MG63 (cell line): ENCODE measurements at regions not wholly inside any gene's neighbourhood (a gene's known extent, or its start where the extent isn't known, plus 50 kb on each side); places are given as distances from the start of the nearest gene placed in this dataset.

ENCODE experiments used
- DNase-seq: peaks from one replicate; pipeline ENCODE4 v3.0.0-alpha.2; 2020
- H3K27me3 ChIP-seq: fragments of 250-450 bp; sonication (Bioruptor Pico); 2 replicates; pipeline ENCODE4 v1.5.1; 2020; ENCODE audit warnings: mild to moderate bottlenecking, moderate library complexity
- H3K36me3 ChIP-seq: fragments of 250-450 bp; sonication (Bioruptor Pico); 2 replicates; pipeline ENCODE4 v1.5.1; 2020; ENCODE audit warnings: mild to moderate bottlenecking, moderate library complexity
- H3K4me3 ChIP-seq: fragments of 250-450 bp; sonication (Bioruptor Pico); 2 replicates; pipeline ENCODE4 v1.5.1; 2020; ENCODE audit warnings: mild to moderate bottlenecking, moderate library complexity
- H3K9me3 ChIP-seq: fragments of 250-450 bp; sonication (Bioruptor Pico); 2 replicates; pipeline ENCODE4 v1.5.1; 2020; ENCODE audit warnings: mild to moderate bottlenecking, moderate library complexity

DNA sequence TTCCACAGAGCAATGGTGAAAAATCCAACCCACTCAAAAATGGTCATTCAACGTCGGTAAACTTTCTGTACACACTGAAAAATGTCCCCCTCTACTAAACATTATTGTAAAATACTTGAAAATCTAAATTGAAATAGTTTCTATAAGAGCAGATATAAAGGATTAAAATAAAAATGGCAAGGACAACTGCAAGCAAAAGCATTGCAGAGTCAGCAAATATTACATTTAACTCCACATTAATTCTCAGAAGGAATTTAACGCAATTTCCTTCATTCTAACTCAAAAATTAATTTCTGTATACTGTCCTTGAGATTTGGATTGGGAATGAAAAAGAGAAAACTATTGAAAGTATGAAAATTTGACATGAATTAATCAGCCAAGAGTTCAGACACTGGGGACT, 64.4 kb upstream of the SSBP2 start:
- Histone ChIP-seq H3K9me3 (no peaks in the 10 kb centered on the region), H3K27me3 (no peaks in the 10 kb centered on the region), H3K36me3 (no peaks in the 10 kb centered on the region), H3K4me3 (no peak overlapping the region)
- no peak for DNase-seq

DNA sequence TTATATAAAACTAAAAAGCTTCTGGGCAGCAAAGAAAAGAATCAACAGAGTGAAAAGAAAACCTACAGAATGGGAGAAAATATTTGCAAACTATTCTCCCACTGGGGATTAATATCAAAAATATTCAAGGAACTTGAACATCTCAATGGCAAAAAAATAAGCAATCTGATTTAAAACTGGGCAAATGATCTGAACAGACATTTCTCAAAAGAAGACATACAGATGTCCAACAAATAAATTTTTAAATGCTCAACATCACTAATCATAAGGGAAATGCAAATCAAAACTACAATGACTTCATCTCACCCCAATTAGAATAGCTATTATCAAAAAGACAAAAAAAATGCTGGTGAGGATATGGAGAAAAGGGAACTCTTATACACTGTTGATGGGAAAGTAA, 57.2 kb upstream of the SSBP2 start:
- DNase-seq = no peak
- Histone ChIP-seq H3K36me3 (no peaks in the 10 kb centered on the region), H3K27me3 (no peaks in the 10 kb centered on the region), H3K4me3 (no peak overlapping the region), H3K9me3 (peaks cover 17% of the 10 kb centered on the region)

DNA sequence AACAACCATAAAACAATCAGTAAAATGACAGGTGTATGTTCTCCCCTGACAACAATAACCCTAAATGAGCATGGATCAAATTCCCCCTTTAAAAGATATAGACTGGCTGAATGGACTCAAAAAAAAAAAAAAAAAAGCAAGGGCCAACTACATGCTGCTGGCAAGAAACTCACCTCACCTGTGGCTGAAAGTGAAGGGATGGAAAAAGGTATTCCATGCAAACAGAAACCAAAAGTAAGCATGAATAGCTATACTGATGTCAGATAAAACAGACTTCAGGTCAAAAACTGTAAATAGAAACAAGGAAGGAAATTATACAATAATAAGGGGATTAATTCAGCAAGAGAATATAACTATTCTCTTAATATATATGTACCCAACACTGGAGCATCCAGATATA, 54.2 kb upstream of the SSBP2 start:
- peaks cover 17% of the 10 kb centered on the region for H3K9me3 ChIP-seq

DNA sequence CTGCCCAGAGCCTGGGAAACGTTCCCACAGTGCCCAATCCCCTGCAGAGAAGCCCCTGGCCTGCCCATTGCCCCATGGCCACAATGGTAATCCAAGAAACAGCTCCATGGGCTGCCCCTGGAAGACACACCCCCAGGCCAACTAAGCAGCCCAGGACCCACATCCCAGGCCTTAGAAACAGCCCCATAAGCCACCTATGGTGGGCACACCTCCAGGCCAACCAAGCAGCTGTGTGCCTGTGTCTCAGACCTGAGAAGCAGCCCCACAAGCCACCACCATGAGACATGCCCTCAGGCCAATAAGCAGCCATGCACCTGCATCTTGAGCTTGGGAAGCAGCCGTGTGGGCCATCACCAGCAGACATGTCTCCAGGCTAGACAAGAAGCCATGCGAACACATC, 52.9 kb upstream of the SSBP2 start:
- no peak overlapping the region for H3K4me3 ChIP-seq
- no peaks in the 10 kb centered on the region for H3K27me3 ChIP-seq
- no peaks in the 10 kb centered on the region for H3K36me3 ChIP-seq
- H3K9me3 ChIP-seq = peaks cover 17% of the 10 kb centered on the region
- DNase-seq = no peak

More for the DNA sequence above, 54.2 kb upstream of the SSBP2 start:
- H3K4me3 ChIP-seq = no peak overlapping the region
- no peaks in the 10 kb centered on the region for H3K27me3 ChIP-seq
- H3K36me3 ChIP-seq = no peaks in the 10 kb centered on the region
- no peak for DNase-seq

DNA sequence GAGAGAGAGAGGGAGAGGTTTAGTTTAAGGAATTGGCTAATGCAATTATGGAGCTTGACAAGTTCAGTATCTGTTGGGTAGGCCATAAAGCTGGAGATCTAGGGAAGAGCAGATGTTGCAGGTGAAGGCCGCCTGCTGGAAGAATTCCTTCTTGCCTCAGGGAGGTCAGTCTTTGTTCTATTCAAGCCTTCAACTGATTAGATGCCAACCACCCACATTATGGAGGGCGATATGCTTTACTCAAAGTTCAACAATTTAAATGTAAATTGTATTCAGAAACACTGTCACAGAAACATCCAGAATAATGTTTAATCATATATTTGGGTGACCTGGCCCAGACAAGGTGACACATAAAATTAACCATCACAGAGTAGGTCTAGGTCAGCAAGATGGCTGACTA, 51.7 kb upstream of the SSBP2 start:
- no peaks in the 10 kb centered on the region for H3K36me3 ChIP-seq
- no peak overlapping the region for H3K4me3 ChIP-seq
- no peak for DNase-seq
- no peaks in the 10 kb centered on the region for H3K27me3 ChIP-seq
- peaks cover 7% of the 10 kb centered on the region for H3K9me3 ChIP-seq

DNA sequence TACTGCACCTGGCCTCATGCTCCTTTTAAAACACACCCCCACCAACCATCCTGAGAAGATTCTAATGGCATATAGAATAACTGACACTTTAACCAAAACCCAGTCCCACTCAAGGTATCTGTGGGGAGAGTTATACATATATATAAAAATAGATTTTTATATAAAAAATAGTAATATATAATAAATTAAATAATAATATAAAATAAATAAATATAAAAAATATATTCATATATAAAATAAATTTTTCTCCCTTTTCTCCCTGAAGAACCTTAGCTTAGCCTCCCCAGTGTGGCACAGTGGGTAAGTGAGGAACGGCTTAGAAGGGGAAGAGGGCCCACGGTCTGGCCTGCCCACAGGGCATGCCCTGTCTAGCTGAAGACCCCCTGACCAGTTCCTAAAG, 51.1 kb upstream of the SSBP2 start:
- H3K36me3 ChIP-seq = no peaks in the 10 kb centered on the region
- H3K4me3 ChIP-seq = no peak overlapping the region
- DNase-seq = no peak
- no peaks in the 10 kb centered on the region for H3K27me3 ChIP-seq
- peaks cover 4% of the 10 kb centered on the region for H3K9me3 ChIP-seq

DNA sequence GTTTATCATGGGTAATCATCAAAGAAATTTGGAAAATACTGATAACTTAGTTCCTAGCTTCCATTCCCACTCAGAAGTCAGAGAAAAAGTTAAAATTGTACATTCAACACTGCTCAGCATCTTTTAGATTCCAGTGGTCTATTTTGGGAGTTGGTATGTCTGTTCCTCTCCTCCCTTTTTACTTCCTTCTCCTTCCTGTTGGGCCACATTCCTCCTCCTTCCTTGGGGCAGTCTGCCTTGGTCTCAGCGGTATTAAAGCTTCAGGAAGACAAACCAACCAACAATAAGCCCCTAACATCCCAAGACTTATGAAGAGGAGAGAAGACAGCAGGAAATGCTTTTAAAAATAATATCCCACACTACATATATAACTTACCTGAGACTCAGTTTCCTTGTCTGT, 49.9 kb upstream of the SSBP2 start:
- Histone ChIP-seq H3K36me3 (no peaks in the 10 kb centered on the region), H3K27me3 (no peaks in the 10 kb centered on the region), H3K9me3 (no peaks in the 10 kb centered on the region), H3K4me3 (no peak overlapping the region)
- no peak for DNase-seq
